ENCODE measurements at regions not wholly inside any gene's neighbourhood (a gene's known extent, or its start where the extent isn't known, plus 50 kb on each side); places are given as distances from the start of the nearest gene placed in this dataset.

- no peak for DNase-seq
These were observed 50.6 kb downstream of the SLIT2 start for GRCh38 chr4:20302336-20302735.

- DNase-seq: no peak
These were observed 54.3 kb downstream of the SLIT2 start for GRCh38 chr4:20305976-20306375.

GRCh38 chr4:20311856-20312255 lies 60.2 kb downstream of the SLIT2 start:
- DNase-seq: no peak

GRCh38 chr4:20313237-20314030 lies 61.7 kb downstream of the SLIT2 start:
- no peak for DNase-seq

- DNase-seq: no peak
These were observed 65.8 kb downstream of the SLIT2 start for GRCh38 chr4:20317424-20317985.

GRCh38 chr4:20318001-20318908 lies 66.5 kb downstream of the SLIT2 start:
- DNase-seq: no peak

- no peak for DNase-seq
These were observed 67.2 kb downstream of the SLIT2 start for GRCh38 chr4:20318909-20319277.

- no peak for DNase-seq
These were observed 68.3 kb downstream of the SLIT2 start for GRCh38 chr4:20319825-20320612.

GRCh38 chr4:20323991-20324390 lies 72.3 kb downstream of the SLIT2 start:
- DNase-seq: no peak

- no peak for DNase-seq
These were observed 74.8 kb downstream of the SLIT2 start for GRCh38 chr4:20326460-20326859.

GRCh38 chr4:20326977-20327376 lies 75.3 kb downstream of the SLIT2 start:
- DNase-seq: no peak

GRCh38 chr4:20327808-20328207 lies 76.1 kb downstream of the SLIT2 start:
- DNase-seq: no peak

GRCh38 chr4:20331642-20332041 lies 79.9 kb downstream of the SLIT2 start:
- no peak for DNase-seq

GRCh38 chr4:20333141-20333715 lies 81.5 kb downstream of the SLIT2 start:
- DNase-seq: no peak

- DNase-seq: no peak
These were observed 85.6 kb downstream of the SLIT2 start for GRCh38 chr4:20337261-20337664.

GRCh38 chr4:20338841-20339240 lies 87.1 kb downstream of the SLIT2 start:
- DNase-seq: no peak

- DNase-seq: no peak
These were observed 89.5 kb downstream of the SLIT2 start for GRCh38 chr4:20341134-20341738.

GRCh38 chr4:20347531-20347930 lies 95.8 kb downstream of the SLIT2 start:
- no peak for DNase-seq

- DNase-seq: no peak
These were observed 96.7 kb downstream of the SLIT2 start for GRCh38 chr4:20348411-20348810.

GRCh38 chr4:20351360-20352162 lies 99.9 kb downstream of the SLIT2 start:
- no peak for DNase-seq

GRCh38 chr4:20352163-20352431 lies 100.4 kb downstream of the SLIT2 start:
- DNase-seq: no peak
